Right atrium auricular region (tissue), 2 donors: ENCODE measurements at regions not wholly inside any gene's neighbourhood (a gene's known extent, or its start where the extent isn't known, plus 50 kb on each side); places are given as distances from the start of the nearest gene placed in this dataset.

Experiments used
- DNase-seq: peaks from one replicate; pipeline ENCODE4 v3.0.0-alpha.2; 2019; ENCODE audit warnings: low spot score
- H3K27ac ChIP-seq, 2 donors: fragments of 200-600 bp; sonication (generic); 1 replicate in 1 of 2; 2 replicates in 1 of 2; pipeline ENCODE4 v1.5.1; 2016 to 2019
- H3K27me3 ChIP-seq, 2 donors: fragments of 200-600 bp; sonication (generic); one replicate each; pipeline versions ENCODE4 v1.5.1 to v1.6.0; 2017 to 2019
- H3K36me3 ChIP-seq: fragments of 200-600 bp; sonication (generic); one replicate; pipeline ENCODE4 v1.5.1; 2016
- H3K4me1 ChIP-seq, 2 donors: fragments of 200-600 bp; sonication (generic); one replicate each; pipeline versions ENCODE4 v1.5.1 to v1.6.0; 2017 to 2019
- H3K4me3 ChIP-seq, 2 donors: fragments of 200-600 bp; sonication (generic); 1 replicate in 1 of 2; 2 replicates in 1 of 2; pipeline ENCODE4 v1.5.1; 2017 to 2019; ENCODE audit warnings: mild to moderate bottlenecking in 1 of 2, moderate library complexity in 1 of 2
- H3K9me3 ChIP-seq, 2 donors: fragments of 200-600 bp; sonication (generic); one replicate each; pipeline ENCODE4 v1.5.1; 2019
- CTCF ChIP-seq, 2 donors: fragments of 200-600 bp; sonication (generic); IDR thresholded peaks; one replicate each; pipeline ENCODE4 v1.5.1; 2019; ENCODE audit warnings: antibody characterized with exemption in 2 of 2

- no peak for DNase-seq
- H3K4me1 ChIP-seq = no peaks in the 10 kb centered on the region
- TF ChIP-seq CTCF (IDR thresholded peaks at IDR 0.05) = no peak
These were observed 333.6 kb upstream of the UBE2E3 start for GRCh38 chr2:180646756-180647155.

GRCh38 chr2:180644709-180645108 is 335.7 kb upstream of the UBE2E3 start:
- no peaks in the 10 kb centered on the region for H3K36me3 ChIP-seq
- no peak for DNase-seq
- H3K9me3 ChIP-seq = no peaks in the 10 kb centered on the region
- H3K4me1 ChIP-seq = no peaks in the 10 kb centered on the region
- no peaks in the 10 kb centered on the region for H3K27me3 ChIP-seq
- no peak for TF ChIP-seq CTCF (IDR thresholded peaks at IDR 0.05)
- no peak overlapping the region for H3K4me3 ChIP-seq
- H3K27ac ChIP-seq = no peak overlapping the region

More at GRCh38 chr2:180646756-180647155, 333.6 kb upstream of the UBE2E3 start:
- Histone ChIP-seq H3K4me3 (no peak overlapping the region), H3K27me3 (no peaks in the 10 kb centered on the region), H3K9me3 (no peaks in the 10 kb centered on the region), H3K27ac (no peak overlapping the region), H3K36me3 (no peaks in the 10 kb centered on the region)

DNA sequence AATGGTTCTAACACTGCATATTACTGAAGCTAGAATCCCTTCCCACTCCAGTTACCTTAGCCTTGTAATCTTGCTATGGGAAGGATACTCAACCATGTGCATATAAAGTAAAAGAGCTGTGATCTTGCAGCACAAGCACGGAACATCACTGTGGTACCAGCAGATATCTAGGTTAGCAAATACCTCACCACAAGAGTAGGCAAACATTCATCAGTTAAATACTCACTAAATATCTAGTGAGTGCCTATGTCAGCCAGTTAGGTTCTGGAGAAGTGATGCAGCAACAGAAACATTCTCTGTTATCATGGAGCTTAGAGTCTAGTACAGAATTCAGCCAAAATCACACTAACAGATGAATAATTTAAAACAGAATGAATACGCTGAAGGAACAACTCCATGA is 349.6 kb upstream of the UBE2E3 start:
- Histone ChIP-seq H3K27me3 (no peaks in the 10 kb centered on the region), H3K4me3 (no peak overlapping the region), H3K9me3 (no peaks in the 10 kb centered on the region), H3K36me3 (no peaks in the 10 kb centered on the region), H3K4me1 (no peaks in the 10 kb centered on the region), H3K27ac (no peak overlapping the region)
- DNase-seq = no peak
- TF ChIP-seq CTCF (IDR thresholded peaks at IDR 0.05) = no peak

DNA sequence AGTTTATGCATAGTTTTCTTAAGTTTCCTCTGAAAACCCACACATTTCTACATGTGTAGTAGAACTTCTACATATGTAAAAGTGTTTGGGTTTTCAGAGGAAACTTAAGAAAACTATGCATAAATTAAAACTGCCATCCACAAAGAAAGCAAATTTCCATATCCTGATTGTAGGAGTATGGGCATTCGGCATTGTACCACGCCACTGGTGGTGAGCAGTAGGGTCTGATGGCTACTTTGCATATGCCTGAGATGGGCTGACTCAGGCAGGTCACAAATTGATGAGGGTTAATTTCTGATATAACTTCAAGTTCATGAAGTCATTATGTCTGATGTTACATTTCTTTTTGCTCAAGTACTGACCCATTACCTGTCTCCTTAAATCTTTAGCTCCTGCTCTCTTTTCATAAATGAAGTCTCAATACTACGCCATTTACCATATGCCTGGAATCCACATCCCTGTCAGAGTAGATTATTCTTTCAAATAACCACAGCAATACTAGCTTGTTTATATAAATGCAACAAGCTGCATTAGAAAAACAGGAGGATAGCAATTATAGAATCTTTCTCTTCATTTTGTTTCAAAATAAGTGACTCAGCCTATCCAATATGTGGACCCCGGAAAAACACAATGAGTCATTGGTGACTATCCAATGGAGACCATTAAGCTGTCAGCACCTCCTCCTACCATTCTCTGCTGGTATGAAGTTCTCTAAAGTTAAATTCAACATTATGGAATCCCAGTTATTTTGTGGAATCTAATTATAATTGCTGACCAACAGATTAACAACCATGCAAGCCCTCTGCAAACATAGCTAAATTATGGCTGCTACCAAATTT is 355.2 kb upstream of the UBE2E3 start:
- no peak for DNase-seq
- no peak overlapping the region for H3K4me3 ChIP-seq
- no peaks in the 10 kb centered on the region for H3K27me3 ChIP-seq
- H3K4me1 ChIP-seq = no peaks in the 10 kb centered on the region
- H3K36me3 ChIP-seq = no peaks in the 10 kb centered on the region
- TF ChIP-seq CTCF (IDR thresholded peaks at IDR 0.05) = no peak
- H3K27ac ChIP-seq = no peak overlapping the region
- H3K9me3 ChIP-seq = peaks cover 0 to 3% of the 10 kb centered on the region in 2 donors

- Histone ChIP-seq H3K4me1 (no peaks in the 10 kb centered on the region), H3K4me3 (no peak overlapping the region), H3K27me3 (no peaks in the 10 kb centered on the region), H3K27ac (no peak overlapping the region), H3K9me3 (peaks cover 0 to 3% of the 10 kb centered on the region in 2 donors), H3K36me3 (no peaks in the 10 kb centered on the region)
- DNase-seq = no peak
- TF ChIP-seq CTCF (IDR thresholded peaks at IDR 0.05) = no peak
These were observed 358.2 kb upstream of the UBE2E3 start for GRCh38 chr2:180621941-180622918.
